Smooth muscle cell (in vitro differentiated cells): ENCODE measurements at regions not wholly inside any gene's neighbourhood (a gene's known extent, or its start where the extent isn't known, plus 50 kb on each side); places are given as distances from the start of the nearest gene placed in this dataset.

Experiments used
- DNase-seq: peaks from one replicate; lab custom pipeline; 2025; ENCODE audit not compliant: unreplicated experiment; lab: John Stamatoyannopoulos, UW
- H2AFZ ChIP-seq: fragments of 200-600 bp; sonication (generic); 2 replicates; pipeline ENCODE4 v1.6.0; 2016; ENCODE audit warnings: antibody characterized with exemption, low read depth, mild to moderate bottlenecking
- H3F3A ChIP-seq: fragments of 200-600 bp; sonication (generic); 2 replicates; pipeline ENCODE4 v1.6.0; 2017; ENCODE audit warnings: antibody characterized with exemption, low read depth
- H3K27ac ChIP-seq: fragments of 200-600 bp; sonication (generic); 2 replicates; pipeline ENCODE4 v1.5.1; 2016; ENCODE audit warnings: low read depth, mild to moderate bottlenecking
- H3K27me3 ChIP-seq: fragments of 200-600 bp; sonication (generic); 2 replicates; pipeline ENCODE4 v1.6.1; 2016; ENCODE audit warnings: low read depth, mild to moderate bottlenecking
- H3K36me3 ChIP-seq: fragments of 200-600 bp; sonication (generic); 2 replicates; pipeline ENCODE4 v1.5.1; 2016; ENCODE audit warnings: low read depth
- H3K4me1 ChIP-seq: fragments of 200-600 bp; sonication (generic); 2 replicates; pipeline ENCODE4 v1.5.1; 2016; ENCODE audit warnings: low read depth
- H3K4me2 ChIP-seq: fragments of 200-600 bp; sonication (generic); 2 replicates; pipeline ENCODE4 v1.6.0; 2016; ENCODE audit warnings: mild to moderate bottlenecking
- H3K4me3 ChIP-seq: fragments of 200-600 bp; sonication (generic); 2 replicates; pipeline ENCODE4 v1.5.1; 2016; ENCODE audit warnings: mild to moderate bottlenecking
- H3K79me2 ChIP-seq: fragments of 200-600 bp; sonication (generic); 2 replicates; pipeline ENCODE4 v1.6.0; 2016; ENCODE audit warnings: low read depth, mild to moderate bottlenecking
- H3K9ac ChIP-seq: fragments of 200-600 bp; sonication (generic); 2 replicates; pipeline ENCODE4 v1.6.0; 2016; ENCODE audit warnings: low read depth
- H3K9me3 ChIP-seq: fragments of 200-600 bp; sonication (generic); replicated peaks from 2 replicates; pipeline ENCODE4 v1.5.1; 2016; ENCODE audit warnings: low read depth
- H4K20me1 ChIP-seq: fragments of 200-600 bp; sonication (generic); 2 replicates; pipeline ENCODE4 v1.6.0; 2016; ENCODE audit warnings: low read depth
- WGBS: methylation state at CpG from one replicate; pipeline ENCODE4 v1.1.7; 2016; ENCODE audit warnings: low lambda C conversion rate; 5-methylcytosine and 5-hydroxymethylcytosine counted together
- TF ChIP-seq, protein P1 (sequence below): fragments of 200-600 bp; sonication (generic); IDR thresholded peaks from 2 replicates; pipeline ENCODE4 v1.5.1; 2017; ENCODE audit warnings: borderline replicate concordance, mild to moderate bottlenecking, antibody characterized with exemption; ENCODE audit not compliant: insufficient read depth, poor library complexity, severe bottlenecking

DNA sequence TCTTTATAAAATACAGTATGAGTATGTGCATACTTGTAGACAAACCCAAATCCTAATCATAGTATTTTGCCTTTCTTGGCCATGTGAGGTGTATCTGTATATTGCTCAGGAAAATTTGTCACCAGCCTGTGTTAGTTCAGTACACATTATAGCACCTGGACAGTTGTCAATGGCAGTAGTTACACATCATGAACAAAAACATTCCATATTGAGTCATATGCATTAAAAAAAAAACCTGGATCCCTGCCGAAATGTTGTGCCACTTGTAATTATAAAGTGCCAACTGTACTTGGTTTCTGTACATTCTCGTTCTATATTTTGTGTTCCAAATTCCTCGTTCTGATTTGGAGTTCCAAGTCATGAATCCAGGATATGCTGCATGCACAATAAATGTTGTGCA, 410.4 kb downstream of the INHBA start:
- H3K4me3 ChIP-seq: no peak overlapping the region
- H3K36me3 ChIP-seq: no peaks in the 10 kb centered on the region

GRCh38 chr7:41287559-41288335, 415.1 kb downstream of the INHBA start:
- Histone ChIP-seq H3K36me3 (no peaks in the 10 kb centered on the region), H3K4me2 (no peak overlapping the region), H3K9me3 (no peaks in the 10 kb centered on the region), H3K4me1 (no peaks in the 10 kb centered on the region), H4K20me1 (no peaks in the 10 kb centered on the region), H3K27ac (no peak overlapping the region), H3F3A (no peaks in the 10 kb centered on the region), H3K4me3 (no peak overlapping the region), H3K9ac (no peak overlapping the region), H2AFZ (no peak overlapping the region), H3K79me2 (no peaks in the 10 kb centered on the region), H3K27me3 (no peaks in the 10 kb centered on the region)
- DNase-seq: no peak
- TF ChIP-seq, protein P1, sequence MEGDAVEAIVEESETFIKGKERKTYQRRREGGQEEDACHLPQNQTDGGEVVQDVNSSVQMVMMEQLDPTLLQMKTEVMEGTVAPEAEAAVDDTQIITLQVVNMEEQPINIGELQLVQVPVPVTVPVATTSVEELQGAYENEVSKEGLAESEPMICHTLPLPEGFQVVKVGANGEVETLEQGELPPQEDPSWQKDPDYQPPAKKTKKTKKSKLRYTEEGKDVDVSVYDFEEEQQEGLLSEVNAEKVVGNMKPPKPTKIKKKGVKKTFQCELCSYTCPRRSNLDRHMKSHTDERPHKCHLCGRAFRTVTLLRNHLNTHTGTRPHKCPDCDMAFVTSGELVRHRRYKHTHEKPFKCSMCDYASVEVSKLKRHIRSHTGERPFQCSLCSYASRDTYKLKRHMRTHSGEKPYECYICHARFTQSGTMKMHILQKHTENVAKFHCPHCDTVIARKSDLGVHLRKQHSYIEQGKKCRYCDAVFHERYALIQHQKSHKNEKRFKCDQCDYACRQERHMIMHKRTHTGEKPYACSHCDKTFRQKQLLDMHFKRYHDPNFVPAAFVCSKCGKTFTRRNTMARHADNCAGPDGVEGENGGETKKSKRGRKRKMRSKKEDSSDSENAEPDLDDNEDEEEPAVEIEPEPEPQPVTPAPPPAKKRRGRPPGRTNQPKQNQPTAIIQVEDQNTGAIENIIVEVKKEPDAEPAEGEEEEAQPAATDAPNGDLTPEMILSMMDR: no peak
- WGBS: 89% methylated on average over 2 of the region's 2 CpGs

More for the DNA sequence above, 410.4 kb downstream of the INHBA start:
- WGBS: 92% methylated on average over 3 of the region's 3 CpGs
- TF ChIP-seq, protein P1: no peak
- Histone ChIP-seq H3K4me2 (no peak overlapping the region), H3K27ac (no peak overlapping the region), H2AFZ (no peak overlapping the region), H3K27me3 (no peaks in the 10 kb centered on the region), H3K9ac (no peak overlapping the region), H3K4me1 (no peaks in the 10 kb centered on the region), H3F3A (no peaks in the 10 kb centered on the region), H3K9me3 (no peaks in the 10 kb centered on the region), H4K20me1 (no peaks in the 10 kb centered on the region), H3K79me2 (no peaks in the 10 kb centered on the region)
- no peak for DNase-seq

- H3K79me2 ChIP-seq: no peaks in the 10 kb centered on the region
- TF ChIP-seq, protein P1: no peak
- WGBS: 93% methylated on average over 5 of the region's 5 CpGs
- no peak overlapping the region for H3K4me2 ChIP-seq
- H3F3A ChIP-seq: no peaks in the 10 kb centered on the region
- H2AFZ ChIP-seq: no peak overlapping the region
- no peaks in the 10 kb centered on the region for H3K9me3 ChIP-seq
- DNase-seq: no peak
- no peak overlapping the region for H3K9ac ChIP-seq
- no peaks in the 10 kb centered on the region for H3K36me3 ChIP-seq
- no peak overlapping the region for H3K27ac ChIP-seq
- no peaks in the 10 kb centered on the region for H4K20me1 ChIP-seq
- H3K4me3 ChIP-seq: no peak overlapping the region
- no peaks in the 10 kb centered on the region for H3K27me3 ChIP-seq
- no peaks in the 10 kb centered on the region for H3K4me1 ChIP-seq
Observed at GRCh38 chr7:41280491-41280890, 422.4 kb downstream of the INHBA start.

GRCh38 chr7:41277561-41277960, 425.3 kb downstream of the INHBA start:
- Histone ChIP-seq H3K27ac (no peak overlapping the region), H3K4me1 (no peaks in the 10 kb centered on the region), H3F3A (no peaks in the 10 kb centered on the region), H2AFZ (no peak overlapping the region), H3K36me3 (no peaks in the 10 kb centered on the region), H4K20me1 (no peaks in the 10 kb centered on the region), H3K9ac (no peak overlapping the region), H3K9me3 (no peaks in the 10 kb centered on the region), H3K4me2 (no peak overlapping the region), H3K4me3 (no peak overlapping the region), H3K79me2 (no peaks in the 10 kb centered on the region), H3K27me3 (no peaks in the 10 kb centered on the region)
- 89% methylated on average over 2 of the region's 2 CpGs for WGBS
- no peak for DNase-seq
- TF ChIP-seq, protein P1: no peak
